GM19372 (cell line): ENCODE measurements at regions not wholly inside any gene's neighbourhood (a gene's known extent, or its start where the extent isn't known, plus 50 kb on each side); places are given as distances from the start of the nearest gene placed in this dataset.
"Not testable (repeated sequence)": the region's sequence is repeated elsewhere in the genome, so short reads cannot be mapped to it uniquely, and the experiment has no call there.

ENCODE experiments used
- ATAC-seq: cut with Tn5 transposase; IDR thresholded peaks from one replicate; pipeline ENCODE4 v1.9.1; 2021; ENCODE audit warnings: mild to moderate bottlenecking, low read depth, moderate library complexity; ENCODE audit not compliant: unreplicated experiment

GRCh38 chr7:15839416-15840100 is 153.1 kb upstream of the MEOX2 start:
- ATAC-seq, result no peak

GRCh38 chr7:15838265-15838664 is 151.8 kb upstream of the MEOX2 start:
- ATAC-seq, result no peak

DNA sequence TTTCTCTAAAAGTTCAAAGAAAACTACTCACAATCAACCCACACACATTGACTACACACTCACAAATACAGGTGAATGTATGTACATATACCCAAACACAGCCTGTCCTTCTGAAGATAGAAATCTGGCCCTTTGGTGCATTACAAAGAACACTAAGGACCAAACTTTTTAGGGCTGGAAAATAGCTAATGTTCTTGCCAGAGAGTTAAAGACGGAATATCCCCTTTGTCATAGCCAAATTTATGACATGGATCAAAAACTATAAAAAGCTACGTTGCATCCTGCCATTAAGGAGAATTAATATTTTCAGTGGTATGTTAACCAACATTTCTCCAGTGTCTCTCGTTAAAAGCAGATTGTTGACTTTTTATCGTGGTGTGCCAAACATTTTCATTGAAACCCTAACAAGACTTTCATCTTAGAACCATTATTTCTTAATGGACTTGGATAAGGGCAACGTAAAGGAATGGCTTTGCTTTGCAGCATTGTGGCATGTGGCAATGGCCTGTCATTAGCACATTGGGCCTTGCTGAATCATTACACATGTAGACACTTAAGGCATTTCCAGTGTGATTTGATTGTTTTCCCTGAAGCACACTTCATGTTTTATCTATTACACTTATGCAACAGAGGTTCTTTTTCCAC is 150.9 kb upstream of the MEOX2 start:
- no peak for ATAC-seq

GRCh38 chr7:15836651-15837050 is 150.2 kb upstream of the MEOX2 start:
- no peak for ATAC-seq

- no peak for ATAC-seq
Measured at GRCh38 chr7:15836041-15836440, 149.6 kb upstream of the MEOX2 start.

DNA sequence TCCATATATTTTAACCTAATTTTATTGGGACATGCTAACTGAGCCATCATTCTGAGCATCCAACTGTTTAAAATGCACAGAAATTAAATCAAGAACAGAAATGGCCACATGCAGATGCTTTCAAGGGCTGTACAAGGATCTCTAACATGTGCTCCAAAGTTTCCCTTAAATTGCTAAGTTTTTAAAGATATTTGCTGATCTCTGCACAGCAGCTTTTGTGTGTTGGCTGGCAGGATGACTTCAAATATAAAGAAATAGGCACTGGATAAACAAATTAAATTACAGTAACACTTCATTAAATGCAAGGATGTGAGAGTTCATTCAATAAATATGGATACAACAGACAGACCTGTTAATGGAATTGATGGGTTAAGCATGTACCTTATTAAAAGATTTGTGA is 148.0 kb upstream of the MEOX2 start:
- no peak for ATAC-seq

GRCh38 chr7:15832996-15833395 is 146.5 kb upstream of the MEOX2 start:
- no peak for ATAC-seq

DNA sequence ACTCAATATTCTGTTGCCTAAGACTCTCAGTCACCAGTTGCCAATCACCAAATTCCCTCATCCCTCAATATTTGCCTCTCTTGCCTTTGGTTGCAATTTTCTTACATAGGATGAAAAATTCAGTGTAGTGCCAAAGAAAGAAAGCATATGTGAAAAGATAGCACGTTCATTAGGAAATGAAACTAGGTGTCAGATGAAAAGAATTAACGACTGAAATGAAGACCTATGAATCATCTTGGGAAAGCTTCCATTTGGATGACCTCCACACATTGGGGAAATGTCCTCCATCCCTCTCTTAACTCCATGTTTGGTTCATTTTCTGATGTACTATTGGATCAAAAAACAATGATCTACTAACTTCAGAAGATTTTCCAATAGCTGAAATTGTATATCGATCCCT is 145.1 kb upstream of the MEOX2 start:
- no peak for ATAC-seq

DNA sequence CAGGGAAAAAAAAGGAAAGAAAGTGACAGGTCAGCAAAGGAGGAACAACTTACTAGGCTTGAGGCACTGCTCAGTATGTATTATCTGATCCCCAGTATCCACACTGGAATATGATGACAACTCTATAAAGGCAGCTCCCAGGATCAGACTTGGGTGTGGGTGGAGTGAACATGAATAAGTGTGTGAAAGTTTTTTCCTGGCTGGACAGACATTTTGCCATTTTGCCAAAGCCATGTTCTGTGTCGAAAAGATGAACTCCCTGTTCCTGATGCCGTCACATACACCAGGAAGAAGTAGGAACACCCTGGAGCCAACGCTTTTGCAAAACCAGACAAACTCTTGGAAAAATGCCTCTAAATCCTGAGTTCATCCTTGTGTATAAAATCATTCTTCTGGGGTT is 143.2 kb upstream of the MEOX2 start:
- no peak for ATAC-seq

DNA sequence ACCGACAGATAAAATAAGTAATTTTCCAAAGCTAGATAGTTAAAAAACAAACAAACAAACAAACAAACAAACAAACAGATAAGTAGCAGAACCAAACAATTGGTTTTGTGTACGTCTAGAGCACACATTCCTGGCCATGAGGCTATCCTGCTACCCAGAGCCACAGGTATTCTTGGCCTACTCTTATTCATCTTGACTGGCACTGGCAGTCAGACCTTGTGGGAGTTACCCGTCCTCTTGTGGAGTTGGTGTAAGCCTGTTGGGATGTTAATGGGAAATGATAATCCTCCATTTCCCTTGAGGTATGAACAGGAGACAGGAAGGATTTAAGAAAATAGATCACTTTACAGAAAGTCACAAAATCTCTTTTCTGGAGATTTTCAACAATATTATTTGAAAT is 142.4 kb upstream of the MEOX2 start:
- no peak for ATAC-seq

DNA sequence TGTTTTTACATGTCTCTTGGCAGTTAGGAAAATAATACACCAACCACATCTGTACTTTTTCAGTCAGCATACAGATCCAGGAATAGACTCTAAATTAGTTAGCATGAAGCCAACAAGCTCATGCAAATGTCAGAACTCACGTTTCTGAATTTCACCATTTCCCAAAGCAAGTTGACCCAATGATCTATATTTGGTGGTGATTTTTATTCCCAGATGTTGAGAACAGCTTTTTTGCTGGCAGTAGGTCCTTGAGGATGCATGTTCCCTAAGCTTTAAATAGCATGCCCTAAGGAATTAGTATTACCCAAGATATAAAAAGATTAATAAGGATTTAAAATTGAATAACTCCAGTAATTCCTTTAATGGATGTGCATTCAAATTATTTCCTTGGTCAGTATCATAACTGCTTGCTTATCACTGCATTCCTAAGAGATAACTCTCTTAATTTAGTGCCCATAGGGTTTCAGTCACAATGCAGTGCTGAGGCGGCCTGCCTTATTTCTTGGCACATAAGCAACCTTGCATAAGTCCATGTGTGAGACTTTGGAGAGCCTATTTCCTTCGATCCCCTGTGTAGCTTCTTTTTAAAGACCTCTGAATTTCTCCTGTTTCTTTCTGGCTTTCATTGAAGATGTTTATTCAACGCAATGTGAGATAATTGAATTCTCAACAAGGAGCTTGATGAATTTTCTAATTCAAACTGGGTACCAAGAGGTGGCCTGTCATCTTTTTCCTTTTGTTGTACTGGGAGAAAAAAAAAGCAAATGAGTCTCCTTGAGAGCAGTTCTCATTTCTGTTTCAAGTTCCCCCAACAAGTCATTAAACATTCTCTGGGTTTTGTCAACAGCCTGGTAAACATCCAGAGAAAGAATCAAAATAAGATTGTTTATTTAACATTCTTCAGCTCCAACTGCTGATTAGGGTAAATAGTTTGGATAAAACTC is 135.3 kb upstream of the MEOX2 start:
- no peak for ATAC-seq

DNA sequence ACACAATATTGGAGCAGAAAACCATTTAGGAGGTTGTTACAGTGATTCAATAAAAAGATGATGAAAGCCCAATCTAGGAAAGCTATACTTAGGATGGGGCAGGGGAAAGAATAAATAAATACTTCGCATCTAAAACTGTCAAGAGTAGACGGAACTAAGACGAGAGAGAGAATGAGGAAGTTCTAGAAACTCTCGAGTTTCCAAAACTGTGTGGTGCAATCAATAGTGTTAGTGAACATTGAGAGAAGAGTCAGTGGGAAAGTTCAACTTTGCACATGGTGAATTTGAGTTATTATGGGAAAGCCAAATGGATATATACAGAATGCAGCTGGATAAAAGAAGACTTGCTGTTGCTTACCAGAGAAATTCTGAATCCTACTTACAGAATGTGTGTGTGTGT is 133.8 kb upstream of the MEOX2 start:
- ATAC-seq, result no peak

- ATAC-seq, result no peak
Measured at GRCh38 chr7:15816835-15817426, 130.4 kb upstream of the MEOX2 start.

DNA sequence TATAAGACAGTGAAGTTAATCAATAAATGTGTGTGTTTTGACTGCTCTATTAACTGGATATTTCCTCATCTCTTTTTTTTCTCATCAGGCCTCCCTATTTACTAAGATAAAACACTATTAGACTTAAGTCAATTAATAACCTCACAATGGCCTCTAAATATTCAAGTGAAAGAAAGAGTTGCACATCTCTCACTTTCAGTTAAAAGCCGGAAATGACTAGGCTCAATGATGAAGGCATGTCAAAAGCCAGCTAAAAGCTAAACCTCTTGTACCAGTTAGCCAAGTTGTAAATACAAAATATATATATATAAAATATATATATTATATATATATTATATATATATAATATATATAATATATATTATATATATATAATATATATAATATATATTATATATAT is 127.0 kb upstream of the MEOX2 start:
- ATAC-seq, result no peak

DNA sequence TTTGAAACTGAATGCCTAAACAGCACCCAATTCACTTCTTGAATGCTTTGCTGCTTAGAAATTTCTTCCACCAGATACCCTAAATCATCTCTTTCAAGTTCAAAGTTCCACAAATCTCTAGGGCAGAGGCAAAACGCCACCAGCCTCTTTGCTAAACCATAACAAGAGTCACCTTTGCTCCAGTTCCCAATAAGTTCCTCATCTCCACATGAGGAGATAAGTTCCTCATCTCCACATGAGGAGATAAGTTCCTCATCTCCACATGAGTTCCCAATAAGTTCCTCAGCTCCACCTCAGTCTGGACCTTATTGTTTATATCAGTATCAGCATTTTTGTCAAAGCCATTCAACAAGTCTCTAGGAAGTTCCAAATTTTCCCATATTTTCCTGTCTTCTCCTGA is 123.9 kb upstream of the MEOX2 start:
- not testable (repeated sequence) for ATAC-seq

GRCh38 chr7:15809936-15810335 is 123.5 kb upstream of the MEOX2 start:
- not testable (repeated sequence) for ATAC-seq

- ATAC-seq, result no peak
Measured at GRCh38 chr7:15805891-15806290, 119.4 kb upstream of the MEOX2 start.

- ATAC-seq, result no peak
Measured at GRCh38 chr7:15802425-15802824, 115.9 kb upstream of the MEOX2 start.

DNA sequence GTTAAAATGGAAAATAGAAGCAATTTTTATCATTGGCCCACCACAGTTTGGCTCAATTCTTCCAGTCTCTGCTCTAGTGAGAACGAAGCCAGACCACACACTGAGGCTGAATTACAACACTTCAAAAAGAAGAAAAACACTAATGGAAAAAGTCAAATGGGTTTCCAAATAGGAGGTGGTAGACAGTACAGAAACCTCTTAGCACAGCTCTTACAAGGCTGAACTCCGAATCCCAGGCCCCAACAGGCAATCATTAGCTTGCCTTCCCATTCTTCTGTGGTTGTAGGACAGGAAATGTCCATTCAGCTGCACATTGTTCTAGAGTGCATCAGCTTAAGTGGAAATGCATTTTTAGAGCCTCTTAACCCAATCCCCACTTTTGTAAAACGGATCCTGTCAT is 115.1 kb upstream of the MEOX2 start:
- no peak for ATAC-seq

DNA sequence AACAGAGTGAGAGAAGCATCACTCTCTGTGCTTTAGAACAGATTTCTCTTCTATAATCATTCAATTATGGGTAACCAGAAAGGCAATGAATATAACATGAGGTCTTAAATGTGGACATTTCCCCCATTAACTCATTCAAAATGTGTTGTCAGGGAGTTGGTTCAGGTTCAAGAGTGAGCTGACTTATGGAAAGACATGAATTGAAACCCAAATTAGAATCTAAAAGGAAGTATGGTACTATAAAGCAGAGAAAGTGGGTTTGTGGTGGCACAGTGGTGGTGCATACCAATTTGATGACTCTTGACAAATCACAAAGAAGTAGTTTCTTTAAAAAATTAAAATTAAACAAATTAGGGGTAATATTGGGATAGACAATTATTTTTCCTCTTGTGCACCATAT is 114.6 kb upstream of the MEOX2 start:
- no peak for ATAC-seq

GRCh38 chr7:15798081-15798480 is 111.6 kb upstream of the MEOX2 start:
- ATAC-seq, result no peak
